ENCODE measurements at regions not wholly inside any gene's neighbourhood (a gene's known extent, or its start where the extent isn't known, plus 50 kb on each side); places are given as distances from the start of the nearest gene placed in this dataset.

GRCh38 chr13:70579941-70580340 is 471.7 kb upstream of the KLHL1 start:
- no peaks in the 10 kb centered on the region for H3K9me1 ChIP-seq (replicated peaks; ENCODE audit: control insufficient read depth, extremely low read depth, insufficient read depth, low read length)
- H3K4me3 ChIP-seq (replicated peaks in 1 of 3; ENCODE audit: insufficient read depth in 1 of 3, low read depth in 1 of 3, low read length in 3 of 3): no peak overlapping the region
- H3K27ac ChIP-seq (ENCODE audit: insufficient read depth, low read depth, low read length): no peak overlapping the region
- no peaks in the 10 kb centered on the region for H3K27me3 ChIP-seq (ENCODE audit: control insufficient read depth in 2 of 2, insufficient read depth in 2 of 2, low read length in 2 of 2)
- no peak overlapping the region for H3K9ac ChIP-seq (replicated peaks; ENCODE audit: extremely low read depth, insufficient read depth, low read length)
- no peaks in the 10 kb centered on the region for H3K4me1 ChIP-seq (ENCODE audit: control insufficient read depth, extremely low read depth, insufficient read depth, low read length)
- dilution Hi-C loops (cut with MboI; ENCODE audit: extremely low pct_ligation_motif_present, low sequenced_read_pairs): no loop called here
- H3K9me3 ChIP-seq (replicated peaks; ENCODE audit: control insufficient read depth, insufficient read depth, low read length): no peaks in the 10 kb centered on the region
- CTCF ChIA-PET: no interaction called here
- H4K20me1 ChIP-seq (replicated peaks; ENCODE audit: control insufficient read depth, extremely low read depth, insufficient read depth, low read length): no peaks in the 10 kb centered on the region
- intact Hi-C loops (cut with micrococcal nuclease): no loop called here
- no TSS peak for BruUV-seq (replicated peaks)
- H3K4me2 ChIP-seq (ENCODE audit: insufficient read depth, low read length): no peak overlapping the region
- DNase-seq (ENCODE audit: low read depth, low spot score) (no peak), FAIRE-seq (no peak)
- no peak for TF ChIP-seq POLR2AphosphoS5 (IDR thresholded peaks at IDR 0.05; ENCODE audit: insufficient read depth, low read depth, low read length)
- TF ChIP-seq, protein P1, sequence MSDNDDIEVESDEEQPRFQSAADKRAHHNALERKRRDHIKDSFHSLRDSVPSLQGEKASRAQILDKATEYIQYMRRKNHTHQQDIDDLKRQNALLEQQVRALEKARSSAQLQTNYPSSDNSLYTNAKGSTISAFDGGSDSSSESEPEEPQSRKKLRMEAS (IDR thresholded peaks at IDR 0.05; ENCODE audit: insufficient read depth, insufficient read length): no peak
- no peak for TF ChIP-seq GATA2 (IDR thresholded peaks at IDR 0.05; ENCODE audit: insufficient read depth, insufficient read length, low read depth, low read length)
- TF ChIP-seq POLR2A (IDR thresholded peaks at IDR 0.05; ENCODE audit: low read depth, low read length): no peak
- no peak for TF ChIP-seq MYC (IDR thresholded peaks at IDR 0.05; ENCODE audit: low read depth, low read length)
- no peak for TF ChIP-seq FOS (IDR thresholded peaks at IDR 0.05; ENCODE audit: borderline replicate concordance, insufficient read depth, low read length)
- no peak for TF ChIP-seq CTCF (IDR thresholded peaks at IDR 0.05; ENCODE audit: extremely low read depth in 1 of 2, insufficient read depth in 1 of 2, low read depth in 1 of 2, low read length in 2 of 2)
- TF ChIP-seq EZH2 (IDR thresholded peaks at IDR 0.05; ENCODE audit: borderline replicate concordance, low read depth, low read length, severe bottlenecking): no peak
- no peak for TF ChIP-seq JUN (IDR thresholded peaks at IDR 0.05; ENCODE audit: borderline replicate concordance, insufficient read depth, insufficient read length, low read depth)
- H3K79me2 ChIP-seq (ENCODE audit: control insufficient read depth, insufficient read depth, low read length): no peaks in the 10 kb centered on the region
- no peaks in the 10 kb centered on the region for H3K36me3 ChIP-seq (ENCODE audit: control insufficient read depth in 2 of 2, extremely low read depth in 1 of 2, insufficient read depth in 2 of 2, low read length in 2 of 2)
- POLR2A ChIA-PET: no interaction called here
- H2AFZ ChIP-seq (ENCODE audit: low read depth, low read length): no peak overlapping the region
